AG09309 (cell line): ENCODE measurements at regions not wholly inside any gene's neighbourhood (a gene's known extent, or its start where the extent isn't known, plus 50 kb on each side); places are given as distances from the start of the nearest gene placed in this dataset.

Experiments used
- DNase-seq: peaks from one replicate; pipeline ENCODE4 v3.0.0-alpha.2; 2010; ENCODE audit warnings: low read depth
- H3K4me3 ChIP-seq: 2 replicates; pipeline ENCODE4 v1.5.1; 2011; ENCODE audit warnings: mild to moderate bottlenecking, low read depth, low read length, moderate library complexity; ENCODE audit not compliant: control insufficient read depth
- CTCF ChIP-seq: IDR thresholded peaks from 2 replicates; pipeline ENCODE4 v1.5.1; 2011; ENCODE audit warnings: mild to moderate bottlenecking, low read depth, low read length, inconsistent platforms; ENCODE audit not compliant: insufficient read depth, control insufficient read depth; ENCODE audit errors: missing control alignments

DNA sequence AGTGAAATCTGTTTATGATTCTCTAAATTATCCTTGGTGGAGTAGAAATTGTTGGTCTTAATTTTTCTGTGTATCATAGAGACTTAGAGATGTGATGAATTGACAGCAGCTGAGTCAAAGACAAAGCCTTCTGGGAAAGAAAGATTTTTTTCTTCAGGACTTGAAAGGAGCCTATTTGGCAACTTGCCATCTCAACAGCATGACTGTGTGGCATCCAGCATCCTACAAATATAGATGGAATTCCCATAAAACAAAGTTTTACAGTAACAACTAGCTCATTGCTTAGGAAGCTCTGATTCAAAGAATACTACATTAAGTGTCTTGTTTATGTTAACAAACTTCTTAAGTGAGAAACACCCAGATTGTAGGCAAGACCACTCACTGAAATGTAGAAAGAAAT is 79.2 kb upstream of the SETBP1 start:
- peak; percentile 96 for DNase-seq
- no peak for TF ChIP-seq CTCF
- H3K4me3 ChIP-seq, result no peak overlapping the region

GRCh38 chr18:44602380-44602779 is 78.3 kb upstream of the SETBP1 start:
- H3K4me3 ChIP-seq, result no peak overlapping the region
- TF ChIP-seq CTCF, result no peak
- DNase-seq, result peak; percentile 85

GRCh38 chr18:44602845-44603244 is 77.8 kb upstream of the SETBP1 start:
- no peak for TF ChIP-seq CTCF
- DNase-seq, result no peak
- H3K4me3 ChIP-seq, result no peak overlapping the region

- no peak overlapping the region for H3K4me3 ChIP-seq
- no peak for DNase-seq
Measured at GRCh38 chr18:44609181-44609941, 71.3 kb upstream of the SETBP1 start.

GRCh38 chr18:44620812-44621211 is 59.9 kb upstream of the SETBP1 start:
- no peak for DNase-seq
- TF ChIP-seq CTCF, result no peak
- no peak overlapping the region for H3K4me3 ChIP-seq

More at GRCh38 chr18:44609181-44609941, 71.3 kb upstream of the SETBP1 start:
- no peak for TF ChIP-seq CTCF

DNA sequence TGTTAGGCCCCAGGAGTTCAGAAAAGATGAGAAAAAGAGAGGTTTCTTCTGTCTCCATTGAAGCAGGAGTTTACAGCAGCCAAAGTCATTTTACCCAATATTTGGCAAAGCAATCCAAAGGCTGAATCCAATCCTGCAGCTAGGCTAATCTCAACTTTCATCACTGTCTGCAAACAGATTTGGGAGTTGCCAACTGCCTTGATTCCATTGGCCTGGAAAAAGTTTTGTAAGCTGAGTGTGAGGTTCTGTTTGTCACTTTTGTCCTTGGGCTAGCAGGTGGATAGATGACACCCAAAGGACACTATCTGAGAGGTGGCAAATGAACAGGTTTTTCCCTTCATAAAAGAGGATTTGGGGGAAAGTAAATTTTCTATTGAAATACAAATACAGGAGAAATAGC is 56.6 kb upstream of the SETBP1 start:
- TF ChIP-seq CTCF, result no peak
- no peak overlapping the region for H3K4me3 ChIP-seq
- no peak for DNase-seq
